HepG2 (cell line): ENCODE measurements at regions not wholly inside any gene's neighbourhood (a gene's known extent, or its start where the extent isn't known, plus 50 kb on each side); places are given as distances from the start of the nearest gene placed in this dataset.

Experiments used
- ATAC-seq: fragments of 200-7000 bp; cut with Tn5 transposase; 3 replicates; pipeline ENCODE4 v1.9.1; 2020; ENCODE audit warnings: mild to moderate bottlenecking, moderate library complexity
- BruUV-seq: library from RNA; stranded (reverse); fragments of 400-500 nt; replicated peaks from 2 replicates; lab custom pipeline; 2021; lab: Mats Ljungman, UMichigan
- CTCF ChIA-PET: fragments of 300-600 bp; formaldehyde crosslinking; extraction: SDS; loops from one replicate; lab custom pipeline; 2021; ENCODE audit warnings: low total read pairs, inconsistent platforms, low intra/inter-chr PET ratio; lab: Yijun Ruan, JAX
- POLR2A ChIA-PET: fragments of 350-600 bp; sonication (Branson Sonifier 250); formaldehyde crosslinking; loops from one replicate; lab custom pipeline; 2020; ENCODE audit warnings: antibody characterized with exemption, inconsistent platforms; lab: Yijun Ruan, JAX
- DNase-seq: peaks from one replicate; pipeline ENCODE4 v3.0.0-alpha.2; 2015; ENCODE audit warnings: low spot score
- FAIRE-seq: peaks from 3 replicates; lab custom pipeline; 2011; peaks lifted over from hg19 to GRCh38; lab: Jason Lieb, UNC
- H2AFZ ChIP-seq: one replicate; pipeline ENCODE4 v1.6.1; 2011; ENCODE audit warnings: low read length, inconsistent platforms
- H3K27ac ChIP-seq: fragments of 300-600 bp; 3 replicates; pipeline ENCODE4 v1.8.0; 2011; ENCODE audit warnings: mixed run types, mild to moderate bottlenecking, mixed read lengths, low read length, inconsistent platforms; ENCODE audit not compliant: insufficient read depth; ENCODE audit errors: extremely low read length
- H3K27me3 ChIP-seq, 2 experiments: fragments of 200-600 bp in 1 of 2; 2 replicates in 1 of 2; 3 replicates in 1 of 2; pipeline versions ENCODE4 v1.6.0 to v1.8.0; 2011; ENCODE audit warnings: low read length in 2 of 2, mild to moderate bottlenecking in 2 of 2, moderate library complexity in 2 of 2, inconsistent platforms in 1 of 2; ENCODE audit not compliant: insufficient read depth in 2 of 2, control insufficient read depth in 1 of 2
- H3K36me3 ChIP-seq, 2 experiments: fragments of 200-600 bp in 1 of 2; replicated peaks in 1 of 2; 2 replicates in 1 of 2; 3 replicates in 1 of 2; pipeline versions ENCODE4 v1.5.1 to v1.8.0; 2011; ENCODE audit warnings: low read length in 2 of 2, inconsistent platforms in 1 of 2; ENCODE audit not compliant: insufficient read depth in 2 of 2, control insufficient read depth in 1 of 2
- H3K4me1 ChIP-seq: 2 replicates; pipeline ENCODE4 v1.5.1; 2012; ENCODE audit warnings: low read length, inconsistent platforms; ENCODE audit not compliant: insufficient read depth
- H3K4me2 ChIP-seq: 2 replicates; pipeline ENCODE4 v1.6.0; 2011; ENCODE audit warnings: low read depth, low read length, inconsistent platforms
- H3K4me3 ChIP-seq, 3 experiments: fragments of 200-600 bp in 1 of 3; sonication (generic), shearing (Covaris generic) in 1 of 3; replicated peaks in 1 of 3; 2 replicates each; pipeline ENCODE4 v1.5.1; 2011 to 2016; ENCODE audit warnings: low read length in 3 of 3, inconsistent platforms in 2 of 3, low read depth in 2 of 3, mild to moderate bottlenecking in 2 of 3, control low read depth in 1 of 3, mixed read lengths in 1 of 3; ENCODE audit not compliant: insufficient read depth in 1 of 3
- H3K79me2 ChIP-seq: one replicate; pipeline ENCODE4 v1.6.1; 2011; ENCODE audit warnings: low read length, inconsistent platforms; ENCODE audit not compliant: insufficient read depth
- H3K9ac ChIP-seq: 2 replicates; pipeline ENCODE4 v1.6.0; 2011; ENCODE audit warnings: mild to moderate bottlenecking, low read depth, low read length, inconsistent platforms; ENCODE audit not compliant: insufficient read depth
- H3K9me3 ChIP-seq: 2 replicates; pipeline ENCODE4 v1.5.1; 2012; ENCODE audit warnings: mild to moderate bottlenecking, low read length
- H4K20me1 ChIP-seq: 2 replicates; pipeline ENCODE4 v1.6.0; 2011; ENCODE audit warnings: inconsistent platforms, mild to moderate bottlenecking, low read length, moderate library complexity; ENCODE audit not compliant: insufficient read depth
- CEBPZ ChIP-seq: IDR thresholded peaks from 2 replicates; pipeline ENCODE4 v1.6.1; 2012; ENCODE audit warnings: low read length, improper control_type of control experiment
- FOXO4 ChIP-seq: sonication (generic); formaldehyde crosslinking; conservative IDR thresholded peaks from 2 replicates; pipeline ENCODE4 v1.8.1; 2023; ENCODE audit warnings: missing genetic modification reagents
- MAFF ChIP-seq: IDR thresholded peaks from 2 replicates; pipeline ENCODE4 v1.6.1; 2011; ENCODE audit warnings: low read depth, low read length, improper control_type of control experiment
- TOE1 ChIP-seq: sonication (generic); formaldehyde crosslinking; IDR thresholded peaks from 2 replicates; pipeline ENCODE4 v1.4.0; 2020; ENCODE audit warnings: mild to moderate bottlenecking, missing genetic modification reagents
- ZNF598 ChIP-seq: sonication (generic); formaldehyde crosslinking; IDR thresholded peaks from 2 replicates; pipeline ENCODE4 v1.5.1; 2020; ENCODE audit warnings: mild to moderate bottlenecking, missing genetic modification reagents, borderline replicate concordance
- ZNF816 ChIP-seq: sonication (generic); formaldehyde crosslinking; IDR thresholded peaks from 2 replicates; pipeline ENCODE4 v1.8.0; 2022; ENCODE audit warnings: missing genetic modification reagents, mild to moderate bottlenecking, borderline replicate concordance
- WGBS: methylation state at CpG from one replicate; pipeline ENCODE4 v1.1.6; 2017; ENCODE audit warnings: low lambda C conversion rate; 5-methylcytosine and 5-hydroxymethylcytosine counted together
- in situ Hi-C: cut with HindIII; loops from 2 replicates; pipeline ENCODE4 v1.10.0; 2017; ENCODE audit warnings: low pct_unique_long_range_greater_than_20kb; ENCODE audit not compliant: extremely low pct_ligation_motif_present
- intact Hi-C: fragments of 100-400 bp; cut with micrococcal nuclease; formaldehyde crosslinking; loops from one replicate; pipeline ENCODE4 v1.10.0; 2022; ENCODE audit not compliant: unreplicated experiment
- TF ChIP-seq, protein P1 (sequence below): sonication (generic); formaldehyde crosslinking; IDR thresholded peaks from 2 replicates; pipeline ENCODE4 v1.4.0; 2020; ENCODE audit warnings: low read depth, mild to moderate bottlenecking, missing genetic modification reagents
- TF ChIP-seq, protein P2 (sequence below), 2 experiments: sonication (generic) in 1 of 2; formaldehyde crosslinking in 1 of 2; IDR thresholded peaks; 2 replicates each; pipeline versions ENCODE4 v1.5.1 to v1.6.1; 2011 to 2020; ENCODE audit warnings: borderline replicate concordance in 1 of 2, low read depth in 1 of 2, low read length in 1 of 2, mild to moderate bottlenecking in 1 of 2, missing genetic modification reagents in 1 of 2, moderate library complexity in 1 of 2

GRCh38 chr2:15869396-15869795 lies 71.0 kb upstream of the MYCN start (continued):
- TF ChIP-seq, protein P1, sequence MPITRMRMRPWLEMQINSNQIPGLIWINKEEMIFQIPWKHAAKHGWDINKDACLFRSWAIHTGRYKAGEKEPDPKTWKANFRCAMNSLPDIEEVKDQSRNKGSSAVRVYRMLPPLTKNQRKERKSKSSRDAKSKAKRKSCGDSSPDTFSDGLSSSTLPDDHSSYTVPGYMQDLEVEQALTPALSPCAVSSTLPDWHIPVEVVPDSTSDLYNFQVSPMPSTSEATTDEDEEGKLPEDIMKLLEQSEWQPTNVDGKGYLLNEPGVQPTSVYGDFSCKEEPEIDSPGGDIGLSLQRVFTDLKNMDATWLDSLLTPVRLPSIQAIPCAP, result no peak
- no peak for TF ChIP-seq ZNF598 (CRISPR knock-in tag)
- TF ChIP-seq TOE1 (CRISPR knock-in tag), result no peak
- TF ChIP-seq, protein P2, sequence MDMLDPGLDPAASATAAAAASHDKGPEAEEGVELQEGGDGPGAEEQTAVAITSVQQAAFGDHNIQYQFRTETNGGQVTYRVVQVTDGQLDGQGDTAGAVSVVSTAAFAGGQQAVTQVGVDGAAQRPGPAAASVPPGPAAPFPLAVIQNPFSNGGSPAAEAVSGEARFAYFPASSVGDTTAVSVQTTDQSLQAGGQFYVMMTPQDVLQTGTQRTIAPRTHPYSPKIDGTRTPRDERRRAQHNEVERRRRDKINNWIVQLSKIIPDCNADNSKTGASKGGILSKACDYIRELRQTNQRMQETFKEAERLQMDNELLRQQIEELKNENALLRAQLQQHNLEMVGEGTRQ (IDR thresholded peaks at IDR 0.05; ENCODE audit: low read depth, low read length), result no peak
- TF ChIP-seq, protein P2 (CRISPR knock-in tag; IDR thresholded peaks at IDR 0.05; ENCODE audit: borderline replicate concordance), result no peak
- no peak for TF ChIP-seq ZNF816

- ChIA-PET CTCF (no interaction called here), POLR2A (no interaction called here)
- H2AFZ ChIP-seq, result no peak overlapping the region
- 0 out of 2 replicates have a peak, but pooled peaks have one; percentile 26 for TF ChIP-seq FOXO4 (CRISPR knock-in tag)
- no peak for TF ChIP-seq MAFF
- no peak for TF ChIP-seq CEBPZ
- no peak overlapping the region for H3K4me2 ChIP-seq
- DNase-seq (no peak), ATAC-seq (no peak), FAIRE-seq (no peak)
- no peaks in the 10 kb centered on the region for H3K36me3 ChIP-seq
- no peaks in the 10 kb centered on the region for H3K79me2 ChIP-seq
- no peaks in the 10 kb centered on the region for H3K9me3 ChIP-seq
- no peak overlapping the region for H3K4me3 ChIP-seq
- H3K27ac ChIP-seq, result no peak overlapping the region
- no peak overlapping the region for H3K9ac ChIP-seq
- no peaks in the 10 kb centered on the region for H4K20me1 ChIP-seq
- 0 out of 5 replicates have a peak, but pooled peaks cover 0 to 3% of the 10 kb centered on the region in 2 experiments for H3K27me3 ChIP-seq
- in situ Hi-C loops, result no loop called here
- no peaks in the 10 kb centered on the region for H3K4me1 ChIP-seq
- WGBS, result 60% methylated on average over 13 of the region's 13 CpGs
- intact Hi-C loops, result no loop called here
- BruUV-seq, result no TSS peak
Observed at GRCh38 chr2:15869871-15870270, 70.5 kb upstream of the MYCN start.
